ENCODE measurements at regions not wholly inside any gene's neighbourhood (a gene's known extent, or its start where the extent isn't known, plus 50 kb on each side); places are given as distances from the start of the nearest gene placed in this dataset.

DNA sequence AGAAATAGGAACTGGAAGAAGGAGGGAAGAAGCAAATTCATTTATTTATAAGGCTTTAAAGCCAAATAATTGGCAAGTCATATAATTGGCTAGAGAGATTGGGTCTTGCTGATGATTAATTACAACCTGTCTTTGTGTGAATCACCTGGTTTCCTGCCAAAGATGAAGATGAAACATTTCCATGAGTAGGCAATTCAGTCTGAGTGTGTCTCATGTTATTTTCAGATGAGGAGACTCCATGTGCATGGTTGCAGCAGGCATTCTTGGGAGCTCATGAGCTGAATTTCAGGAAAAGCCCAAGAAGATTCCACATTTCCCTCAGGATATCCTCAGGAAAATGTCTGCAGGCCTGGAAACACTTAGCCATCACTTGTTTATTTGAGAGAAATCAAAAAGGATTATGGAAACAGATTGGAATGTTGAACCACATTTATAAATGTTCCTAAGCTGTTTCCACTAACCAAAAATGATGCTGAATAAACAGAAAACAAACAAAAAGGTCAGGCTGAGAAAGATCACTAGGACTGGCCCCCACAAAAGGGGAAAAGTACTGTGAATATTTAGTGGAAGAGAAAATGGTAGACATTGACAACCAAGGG lies 632.7 kb upstream of the AMELY start:
- Histone ChIP-seq H3K27me3 (ENCODE audit: insufficient read depth) (no peaks in the 10 kb centered on the region), H3K36me3 (ENCODE audit: insufficient read depth) (no peaks in the 10 kb centered on the region), H3K9me2 (ENCODE audit: insufficient read depth) (no peaks in the 10 kb centered on the region), H3K4me2 (no peak overlapping the region), H3F3A (replicated peaks; ENCODE audit: low read depth) (no peaks in the 10 kb centered on the region), H4K20me1 (replicated peaks; ENCODE audit: insufficient read depth) (no peaks in the 10 kb centered on the region), H3K79me2 (replicated peaks; ENCODE audit: insufficient read depth) (no peaks in the 10 kb centered on the region), H3K27ac (ENCODE audit: low read depth) (no peak overlapping the region), H2AFZ (no peak overlapping the region), H3K4me3 (no peak overlapping the region), H3K4me1 (ENCODE audit: insufficient read depth) (no peaks in the 10 kb centered on the region)
- Mint-ChIP-seq H3K27me3 (ENCODE audit: insufficient read depth, low read depth, poor library complexity) (no peaks in the 10 kb centered on the region), H3K36me3 (ENCODE audit: low read depth) (no peaks in the 10 kb centered on the region), H3K9me3 (0 out of 3 replicates have a peak, but pooled peaks cover 4% of the 10 kb centered on the region), H3K4me3 (no peak overlapping the region), H3K27ac (no peak overlapping the region), H3K4me1 (no peaks in the 10 kb centered on the region)
- ATAC-seq (no peak), DNase-seq (ENCODE audit: low spot score) (no peak)
- TF ChIP-seq, protein P1, sequence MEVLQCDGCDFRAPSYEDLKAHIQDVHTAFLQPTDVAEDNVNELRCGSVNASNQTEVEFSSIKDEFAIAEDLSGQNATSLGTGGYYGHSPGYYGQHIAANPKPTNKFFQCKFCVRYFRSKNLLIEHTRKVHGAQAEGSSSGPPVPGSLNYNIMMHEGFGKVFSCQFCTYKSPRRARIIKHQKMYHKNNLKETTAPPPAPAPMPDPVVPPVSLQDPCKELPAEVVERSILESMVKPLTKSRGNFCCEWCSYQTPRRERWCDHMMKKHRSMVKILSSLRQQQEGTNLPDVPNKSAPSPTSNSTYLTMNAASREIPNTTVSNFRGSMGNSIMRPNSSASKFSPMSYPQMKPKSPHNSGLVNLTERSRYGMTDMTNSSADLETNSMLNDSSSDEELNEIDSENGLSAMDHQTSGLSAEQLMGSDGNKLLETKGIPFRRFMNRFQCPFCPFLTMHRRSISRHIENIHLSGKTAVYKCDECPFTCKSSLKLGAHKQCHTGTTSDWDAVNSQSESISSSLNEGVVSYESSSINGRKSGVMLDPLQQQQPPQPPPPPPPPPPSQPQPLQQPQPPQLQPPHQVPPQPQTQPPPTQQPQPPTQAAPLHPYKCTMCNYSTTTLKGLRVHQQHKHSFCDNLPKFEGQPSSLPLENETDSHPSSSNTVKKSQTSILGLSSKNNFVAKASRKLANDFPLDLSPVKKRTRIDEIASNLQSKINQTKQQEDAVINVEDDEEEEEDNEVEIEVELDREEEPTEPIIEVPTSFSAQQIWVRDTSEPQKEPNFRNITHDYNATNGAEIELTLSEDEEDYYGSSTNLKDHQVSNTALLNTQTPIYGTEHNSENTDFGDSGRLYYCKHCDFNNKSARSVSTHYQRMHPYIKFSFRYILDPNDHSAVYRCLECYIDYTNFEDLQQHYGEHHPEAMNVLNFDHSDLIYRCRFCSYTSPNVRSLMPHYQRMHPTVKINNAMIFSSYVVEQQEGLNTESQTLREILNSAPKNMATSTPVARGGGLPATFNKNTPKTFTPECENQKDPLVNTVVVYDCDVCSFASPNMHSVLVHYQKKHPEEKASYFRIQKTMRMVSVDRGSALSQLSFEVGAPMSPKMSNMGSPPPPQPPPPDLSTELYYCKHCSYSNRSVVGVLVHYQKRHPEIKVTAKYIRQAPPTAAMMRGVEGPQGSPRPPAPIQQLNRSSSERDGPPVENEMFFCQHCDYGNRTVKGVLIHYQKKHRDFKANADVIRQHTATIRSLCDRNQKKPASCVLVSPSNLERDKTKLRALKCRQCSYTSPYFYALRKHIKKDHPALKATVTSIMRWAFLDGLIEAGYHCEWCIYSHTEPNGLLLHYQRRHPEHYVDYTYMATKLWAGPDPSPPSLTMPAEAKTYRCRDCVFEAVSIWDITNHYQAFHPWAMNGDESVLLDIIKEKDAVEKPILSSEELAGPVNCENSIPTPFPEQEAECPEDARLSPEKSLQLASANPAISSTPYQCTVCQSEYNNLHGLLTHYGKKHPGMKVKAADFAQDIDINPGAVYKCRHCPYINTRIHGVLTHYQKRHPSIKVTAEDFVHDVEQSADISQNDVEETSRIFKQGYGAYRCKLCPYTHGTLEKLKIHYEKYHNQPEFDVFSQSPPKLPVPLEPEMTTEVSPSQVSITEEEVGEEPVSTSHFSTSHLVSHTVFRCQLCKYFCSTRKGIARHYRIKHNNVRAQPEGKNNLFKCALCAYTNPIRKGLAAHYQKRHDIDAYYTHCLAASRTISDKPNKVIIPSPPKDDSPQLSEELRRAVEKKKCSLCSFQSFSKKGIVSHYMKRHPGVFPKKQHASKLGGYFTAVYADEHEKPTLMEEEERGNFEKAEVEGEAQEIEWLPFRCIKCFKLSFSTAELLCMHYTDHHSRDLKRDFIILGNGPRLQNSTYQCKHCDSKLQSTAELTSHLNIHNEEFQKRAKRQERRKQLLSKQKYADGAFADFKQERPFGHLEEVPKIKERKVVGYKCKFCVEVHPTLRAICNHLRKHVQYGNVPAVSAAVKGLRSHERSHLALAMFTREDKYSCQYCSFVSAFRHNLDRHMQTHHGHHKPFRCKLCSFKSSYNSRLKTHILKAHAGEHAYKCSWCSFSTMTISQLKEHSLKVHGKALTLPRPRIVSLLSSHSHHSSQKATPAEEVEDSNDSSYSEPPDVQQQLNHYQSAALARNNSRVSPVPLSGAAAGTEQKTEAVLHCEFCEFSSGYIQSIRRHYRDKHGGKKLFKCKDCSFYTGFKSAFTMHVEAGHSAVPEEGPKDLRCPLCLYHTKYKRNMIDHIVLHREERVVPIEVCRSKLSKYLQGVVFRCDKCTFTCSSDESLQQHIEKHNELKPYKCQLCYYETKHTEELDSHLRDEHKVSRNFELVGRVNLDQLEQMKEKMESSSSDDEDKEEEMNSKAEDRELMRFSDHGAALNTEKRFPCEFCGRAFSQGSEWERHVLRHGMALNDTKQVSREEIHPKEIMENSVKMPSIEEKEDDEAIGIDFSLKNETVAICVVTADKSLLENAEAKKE (CRISPR knock-in tag; IDR thresholded peaks at IDR 0.05): no peak
- TF ChIP-seq CREB1 (CRISPR knock-in tag; IDR thresholded peaks at IDR 0.05; ENCODE audit: low read depth): no peak
- TF ChIP-seq JUNB (IDR thresholded peaks at IDR 0.05; ENCODE audit: unreplicated experiment): no peak
- no peak for TF ChIP-seq EZH2phosphoT487 (IDR thresholded peaks at IDR 0.05; ENCODE audit: unreplicated experiment)
- TF ChIP-seq POLR2AphosphoS5 (IDR thresholded peaks at IDR 0.05; ENCODE audit: low read depth): no peak
- TF ChIP-seq ZNF114 (CRISPR knock-in tag; IDR thresholded peaks at IDR 0.05): no peak
- TF ChIP-seq REST (IDR thresholded peaks at IDR 0.05; ENCODE audit: unreplicated experiment): no peak
- TF ChIP-seq EZH2 (IDR thresholded peaks at IDR 0.05; ENCODE audit: low read depth, unreplicated experiment): no peak
- TF ChIP-seq NANOG (IDR thresholded peaks at IDR 0.05; ENCODE audit: borderline replicate concordance): no peak

Data from GM23338 (cell line).